B cell (primary cell): ENCODE measurements at regions not wholly inside any gene's neighbourhood (a gene's known extent, or its start where the extent isn't known, plus 50 kb on each side); places are given as distances from the start of the nearest gene placed in this dataset.

ENCODE experiments used
- ATAC-seq: fragments of 200-7000 bp; cut with Tn5 transposase; one replicate; pipeline ENCODE4 v1.10.0; 2021; ENCODE audit warnings: low read depth, mild to moderate bottlenecking, moderate number of reproducible peaks, moderate library complexity
- CTCF ChIA-PET: fragments of 350-600 bp; sonication (Branson Sonifier 250); formaldehyde crosslinking; loops from one replicate; lab custom pipeline; 2021; ENCODE audit warnings: antibody characterized with exemption, inconsistent platforms; lab: Charles Lee
- POLR2A ChIA-PET: fragments of 350-600 bp; sonication (Branson Sonifier 250); formaldehyde crosslinking; loops from one replicate; lab custom pipeline; 2021; ENCODE audit warnings: antibody characterized with exemption; lab: Charles Lee
- DNase-seq: peaks from one replicate; pipeline ENCODE4 v3.0.0; 2013
- H2AFZ ChIP-seq: 2 replicates; pipeline ENCODE4 v1.6.1; 2012; ENCODE audit warnings: mild to moderate bottlenecking, low read depth, low read length; ENCODE audit not compliant: insufficient read depth, poor library complexity, severe bottlenecking
- H3K27ac ChIP-seq, 2 donors: 1 replicate in 1 of 2; 2 replicates in 1 of 2; pipeline ENCODE4 v1.5.1; 2012 to 2013; ENCODE audit warnings: low read length in 2 of 2, mild to moderate bottlenecking in 2 of 2, moderate library complexity in 1 of 2
- H3K27me3 ChIP-seq, 4 experiments: fragments of 200-600 bp in 1 of 4; sonication (generic) in 1 of 4; replicated peaks in 1 of 4; 1 replicate in 2 of 4; 2 replicates in 2 of 4; pipeline versions ENCODE4 v1.6.1 to v1.7.0; 2013 to 2016; ENCODE audit warnings: low read length in 3 of 4, mild to moderate bottlenecking in 2 of 4, mixed read lengths in 1 of 4, moderate library complexity in 1 of 4; ENCODE audit not compliant: insufficient read depth in 4 of 4, control insufficient read depth in 3 of 4; ENCODE audit errors: control extremely low read depth in 1 of 4
- H3K36me3 ChIP-seq, 2 experiments: replicated peaks in 1 of 2; 1 replicate in 1 of 2; 2 replicates in 1 of 2; pipeline versions ENCODE4 v1.6.1 to v1.7.1; 2013; ENCODE audit warnings: low read length in 1 of 2; ENCODE audit not compliant: insufficient read depth in 2 of 2, control insufficient read depth in 1 of 2; ENCODE audit errors: control extremely low read depth in 1 of 2, extremely low read depth in 1 of 2
- H3K4me1 ChIP-seq, 2 donors: fragments of 200-600 bp in 1 of 2; sonication (generic) in 1 of 2; 1 replicate in 1 of 2; 2 replicates in 1 of 2; pipeline versions ENCODE4 v1.5.1 to v1.6.1; 2013 to 2017; ENCODE audit warnings: low read length in 2 of 2; ENCODE audit not compliant: control insufficient read depth in 2 of 2, insufficient read depth in 2 of 2
- H3K4me2 ChIP-seq: replicated peaks from 2 replicates; pipeline ENCODE3; 2012; ENCODE audit warnings: mild to moderate bottlenecking, low read depth, low read length; ENCODE audit not compliant: poor library complexity, severe bottlenecking
- H3K4me3 ChIP-seq, 5 experiments: fragments of 200-600 bp in 1 of 5; sonication (generic) in 1 of 5; 1 replicate in 3 of 5; 2 replicates in 2 of 5; pipeline versions ENCODE4 v1.5.1 to v1.7.0; 2011 to 2016; ENCODE audit warnings: low read length in 4 of 5, mild to moderate bottlenecking in 4 of 5, low read depth in 2 of 5, control low read depth in 1 of 5, moderate library complexity in 1 of 5; ENCODE audit not compliant: insufficient read depth in 1 of 5; ENCODE audit errors: control extremely low read depth in 1 of 5, extremely low read depth in 1 of 5
- H3K79me2 ChIP-seq: fragments of 200-600 bp; sonication (generic); one replicate; pipeline ENCODE4 v1.6.0; 2016; ENCODE audit warnings: low read length; ENCODE audit not compliant: control insufficient read depth, insufficient read depth
- H3K9ac ChIP-seq: fragments of 200-600 bp; sonication (generic); 2 replicates; pipeline ENCODE4 v1.6.1; 2017; ENCODE audit warnings: mild to moderate bottlenecking, low read length, moderate library complexity
- H3K9me3 ChIP-seq, 3 donors: one replicate each; pipeline versions ENCODE4 v1.6.1 to v1.7.1; 2013; ENCODE audit warnings: low read length in 2 of 3; ENCODE audit not compliant: control insufficient read depth in 2 of 3, insufficient read depth in 1 of 3; ENCODE audit errors: control extremely low read depth in 1 of 3
- H4K20me1 ChIP-seq: 2 replicates; pipeline ENCODE4 v1.6.0; 2012; ENCODE audit warnings: mild to moderate bottlenecking, low read length; ENCODE audit not compliant: insufficient read depth, control insufficient read depth, poor library complexity, severe bottlenecking
- H3K27ac Mint-ChIP-seq: one replicate; pipeline ENCODE4 v1.8.0; 2021; ENCODE audit warnings: mixed read lengths
- H3K27me3 Mint-ChIP-seq: one replicate; pipeline ENCODE4 v1.8.0; 2021; ENCODE audit warnings: mixed read lengths
- H3K4me1 Mint-ChIP-seq: one replicate; pipeline ENCODE4 v1.8.0; 2021; ENCODE audit warnings: mixed read lengths
- H3K4me3 Mint-ChIP-seq: one replicate; pipeline ENCODE4 v1.8.0; 2021; ENCODE audit warnings: mixed read lengths
- H3K9me3 Mint-ChIP-seq: one replicate; pipeline ENCODE4 v1.8.0; 2022; ENCODE audit warnings: mixed read lengths; ENCODE audit not compliant: insufficient read depth
- EZH2 ChIP-seq: IDR thresholded peaks from 2 replicates; pipeline ENCODE4 v1.6.1; 2012; ENCODE audit warnings: borderline replicate concordance, low read depth, mild to moderate bottlenecking, moderate library complexity, low read length; ENCODE audit not compliant: insufficient read depth, poor library complexity, severe bottlenecking
- WGBS: methylation state at CpG from one replicate; pipeline ENCODE4 v1.1.5; 2013; ENCODE audit warnings: missing lambda C conversion rate; ENCODE audit not compliant: insufficient coverage; 5-methylcytosine and 5-hydroxymethylcytosine counted together
- intact Hi-C: fragments of 100-400 bp; cut with micrococcal nuclease; formaldehyde crosslinking; loops from one replicate; pipeline ENCODE4 v1.10.0; 2022
- TF ChIP-seq, protein P1 (sequence below): fragments of 200-600 bp; IDR thresholded peaks from one replicate; pipeline ENCODE4 v1.8.0; 2022; ENCODE audit warnings: antibody characterized with exemption, mild to moderate bottlenecking

DNA sequence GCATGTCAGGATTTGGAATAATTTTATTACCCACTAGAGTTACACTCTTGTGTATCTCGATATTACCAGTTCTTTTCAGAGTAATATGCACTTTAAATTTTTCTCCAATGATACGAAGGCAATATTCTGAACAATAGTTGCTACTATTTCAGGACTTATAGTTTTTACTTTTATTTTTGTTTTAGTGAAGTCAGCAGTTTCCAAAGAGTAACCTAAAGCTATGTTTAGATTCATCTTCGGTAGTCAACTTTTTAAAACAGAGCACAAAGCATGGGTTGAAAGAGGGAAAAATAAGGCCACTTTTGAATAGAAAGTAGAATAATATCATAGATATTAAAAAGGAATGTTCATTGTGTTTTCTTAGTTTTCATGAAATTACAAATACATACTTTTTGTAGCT, 532.7 kb downstream of the CPS1 start:
- Histone ChIP-seq H3K9ac (no peak overlapping the region), H3K9me3 (no peaks in the 10 kb centered on the region), H3K4me1 (no peaks in the 10 kb centered on the region), H3K27ac (no peak overlapping the region), H3K79me2 (no peaks in the 10 kb centered on the region), H3K4me2 (no peak overlapping the region), H4K20me1 (no peaks in the 10 kb centered on the region), H3K27me3 (no peaks in the 10 kb centered on the region), H3K36me3 (no peaks in the 10 kb centered on the region), H2AFZ (no peak overlapping the region), H3K4me3 (no peak overlapping the region)
- ChIA-PET CTCF (interaction anchor here (0.7 to 1.5 kb wide), 3 partner anchors 8 to 16 kb away, joined by 3 read pairs; no protein-coding TSS in a partner anchor), POLR2A (no interaction called here)
- no peak for ATAC-seq
- H3K27ac Mint-ChIP-seq: no peak overlapping the region
- H3K9me3 Mint-ChIP-seq: no peaks in the 10 kb centered on the region
- no peaks in the 10 kb centered on the region for H3K4me1 Mint-ChIP-seq
- no peaks in the 10 kb centered on the region for H3K27me3 Mint-ChIP-seq
- intact Hi-C loops: no loop called here
- no peak overlapping the region for H3K4me3 Mint-ChIP-seq
- WGBS: no CpG with 5 or more reads among the region's 3 CpGs
- DNase-seq: no peak
- TF ChIP-seq EZH2: no peak
- TF ChIP-seq, protein P1, sequence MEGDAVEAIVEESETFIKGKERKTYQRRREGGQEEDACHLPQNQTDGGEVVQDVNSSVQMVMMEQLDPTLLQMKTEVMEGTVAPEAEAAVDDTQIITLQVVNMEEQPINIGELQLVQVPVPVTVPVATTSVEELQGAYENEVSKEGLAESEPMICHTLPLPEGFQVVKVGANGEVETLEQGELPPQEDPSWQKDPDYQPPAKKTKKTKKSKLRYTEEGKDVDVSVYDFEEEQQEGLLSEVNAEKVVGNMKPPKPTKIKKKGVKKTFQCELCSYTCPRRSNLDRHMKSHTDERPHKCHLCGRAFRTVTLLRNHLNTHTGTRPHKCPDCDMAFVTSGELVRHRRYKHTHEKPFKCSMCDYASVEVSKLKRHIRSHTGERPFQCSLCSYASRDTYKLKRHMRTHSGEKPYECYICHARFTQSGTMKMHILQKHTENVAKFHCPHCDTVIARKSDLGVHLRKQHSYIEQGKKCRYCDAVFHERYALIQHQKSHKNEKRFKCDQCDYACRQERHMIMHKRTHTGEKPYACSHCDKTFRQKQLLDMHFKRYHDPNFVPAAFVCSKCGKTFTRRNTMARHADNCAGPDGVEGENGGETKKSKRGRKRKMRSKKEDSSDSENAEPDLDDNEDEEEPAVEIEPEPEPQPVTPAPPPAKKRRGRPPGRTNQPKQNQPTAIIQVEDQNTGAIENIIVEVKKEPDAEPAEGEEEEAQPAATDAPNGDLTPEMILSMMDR: no peak

DNA sequence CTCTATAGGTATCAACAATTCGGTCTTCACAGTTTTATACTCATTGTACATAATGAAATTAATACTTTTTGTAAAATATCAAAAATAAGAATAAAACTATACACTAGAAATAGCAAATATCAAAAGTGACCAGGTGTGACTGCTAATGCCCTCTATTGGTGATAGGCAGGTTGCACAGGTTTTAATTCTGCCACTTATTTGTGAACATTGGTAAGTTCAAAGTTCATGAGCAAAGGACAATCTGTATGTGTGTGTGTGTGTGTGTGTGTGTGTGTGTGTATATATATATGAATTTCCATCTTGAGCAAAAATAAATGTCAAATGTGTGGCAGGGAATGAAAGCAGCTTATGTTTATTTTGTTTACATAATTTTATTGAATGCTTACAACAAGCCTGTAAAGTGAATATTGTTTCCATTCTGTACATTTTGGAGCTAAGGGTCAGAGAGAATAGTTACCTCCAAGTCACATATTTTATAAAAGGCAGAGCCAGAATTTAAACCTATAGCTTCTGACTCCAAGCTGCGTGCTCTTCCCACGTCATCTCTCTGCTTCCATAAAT, 537.4 kb downstream of the CPS1 start:
- ATAC-seq: no peak
- TF ChIP-seq, protein P1: peak; percentile 25
- no peak for TF ChIP-seq EZH2
- Histone ChIP-seq H3K4me2 (no peak overlapping the region), H3K4me3 (no peak overlapping the region), H3K79me2 (no peaks in the 10 kb centered on the region), H3K27ac (no peak overlapping the region), H4K20me1 (no peaks in the 10 kb centered on the region), H3K27me3 (no peaks in the 10 kb centered on the region), H2AFZ (no peak overlapping the region), H3K9ac (no peak overlapping the region), H3K4me1 (no peaks in the 10 kb centered on the region), H3K36me3 (no peaks in the 10 kb centered on the region), H3K9me3 (no peaks in the 10 kb centered on the region)
- 100% methylated on average over 1 of the region's 3 CpGs for WGBS
- Mint-ChIP-seq H3K27ac (no peak overlapping the region), H3K27me3 (no peaks in the 10 kb centered on the region), H3K4me3 (no peak overlapping the region), H3K9me3 (peaks cover 2% of the 10 kb centered on the region), H3K4me1 (no peaks in the 10 kb centered on the region)
- DNase-seq: no peak
- CTCF ChIA-PET: interaction anchor here (2.2 kb wide), 1 partner anchor 11 kb away, joined by 7 read pairs; no protein-coding TSS in a partner anchor
- intact Hi-C loops: no loop called here
- POLR2A ChIA-PET: no interaction called here
